ENCODE measurements at regions not wholly inside any gene's neighbourhood (a gene's known extent, or its start where the extent isn't known, plus 50 kb on each side); places are given as distances from the start of the nearest gene placed in this dataset.
"Not testable (repeated sequence)": the region's sequence is repeated elsewhere in the genome, so short reads cannot be mapped to it uniquely, and the experiment has no call there.

DNA sequence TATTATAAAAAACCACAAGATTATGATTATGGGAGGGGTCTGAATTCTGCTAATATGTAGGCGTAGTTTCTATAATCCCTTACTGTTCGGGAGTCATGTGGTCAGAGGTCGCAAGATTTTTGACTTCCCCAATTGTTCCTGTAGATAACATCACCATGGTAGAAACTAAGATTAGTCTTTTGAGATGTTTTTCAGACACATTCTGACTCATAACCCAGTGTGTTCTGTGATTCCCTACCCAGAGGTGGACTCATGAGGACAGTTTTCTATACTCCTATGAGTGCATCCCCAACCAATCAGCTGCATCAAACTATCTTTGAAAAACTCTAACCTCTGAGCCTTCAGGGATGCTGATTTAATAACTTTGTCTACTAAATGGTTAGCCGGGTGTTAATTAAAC lies 175.5 kb downstream of the RFPL4B start:
- no peak for DNase-seq

DNA sequence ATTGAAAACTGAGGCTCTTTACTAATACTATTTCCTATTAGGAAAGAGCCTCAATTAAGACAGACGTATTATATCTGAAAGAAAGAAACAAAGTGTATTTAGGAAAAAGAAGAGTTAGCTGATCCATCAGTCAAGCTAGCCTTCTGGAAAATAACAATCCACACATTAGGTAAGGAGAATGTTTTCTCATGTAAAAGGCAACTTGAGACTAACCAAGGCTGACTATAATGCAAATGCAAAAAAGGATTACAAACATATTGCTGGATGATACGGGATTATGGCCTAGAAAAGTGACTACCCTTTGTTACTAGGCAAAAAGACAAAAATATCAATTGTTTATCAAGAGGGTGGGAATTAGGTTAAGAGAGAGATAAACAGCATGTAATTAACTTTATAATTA lies 176.9 kb downstream of the RFPL4B start:
- no peak for DNase-seq

DNA sequence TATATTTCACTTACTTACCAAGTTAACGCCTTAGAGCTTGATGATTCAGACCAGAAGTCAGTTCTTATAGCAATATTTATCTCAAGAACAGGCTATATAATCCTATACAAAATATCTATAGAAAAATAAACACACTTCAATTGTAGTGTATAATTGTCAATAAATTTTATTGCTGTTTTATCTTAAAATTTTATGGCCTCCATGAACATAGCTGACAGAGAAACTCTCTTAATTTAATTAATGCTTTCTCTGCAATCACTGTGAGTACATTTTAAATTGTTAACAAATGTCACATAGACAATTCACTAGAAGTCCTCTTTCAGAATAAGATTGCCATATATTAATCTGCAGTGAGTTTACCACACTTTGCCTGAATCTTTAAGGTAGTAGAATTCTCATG lies 178.6 kb downstream of the RFPL4B start:
- no peak for DNase-seq

DNA sequence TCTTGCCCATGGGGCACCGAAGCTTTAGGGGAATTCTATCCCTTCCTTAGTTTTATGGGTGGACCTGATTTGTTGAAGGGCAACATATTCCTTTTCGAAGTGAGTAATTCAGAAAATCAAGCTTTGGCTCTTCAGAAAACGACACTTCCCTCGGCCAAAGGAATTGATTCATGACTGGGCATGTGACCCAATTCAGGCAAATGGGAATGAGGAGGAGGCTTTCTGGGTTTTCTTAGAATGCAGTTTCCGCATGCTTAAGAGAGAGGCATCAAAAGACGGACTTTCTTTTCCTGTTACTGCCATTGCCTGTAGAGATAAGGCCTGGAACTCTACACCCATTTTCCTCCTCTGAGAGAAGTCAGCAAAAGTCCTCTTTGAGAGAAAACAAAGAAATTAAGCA lies 179.5 kb downstream of the RFPL4B start:
- DNase-seq = no peak

DNA sequence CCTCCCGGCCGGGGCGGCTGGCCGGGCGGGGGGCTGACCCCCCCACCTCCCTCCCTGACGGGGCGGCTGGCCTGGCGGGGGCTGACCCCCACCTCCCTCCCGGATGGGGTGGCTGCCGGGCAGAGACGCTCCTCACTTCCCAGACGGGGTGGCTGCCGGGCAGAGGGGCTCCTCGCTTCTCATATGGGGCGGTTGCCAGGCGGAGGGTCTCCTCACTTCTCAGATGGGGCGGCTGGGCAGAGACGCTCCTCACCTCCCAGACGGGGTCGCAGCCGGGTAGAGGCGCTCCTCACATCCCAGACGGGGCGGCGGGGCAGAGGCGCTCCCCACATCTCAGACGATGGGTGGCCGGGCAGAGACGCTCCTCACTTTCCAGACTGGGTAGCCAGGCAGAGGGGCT lies 181.2 kb downstream of the RFPL4B start:
- not testable (repeated sequence) for DNase-seq

DNA sequence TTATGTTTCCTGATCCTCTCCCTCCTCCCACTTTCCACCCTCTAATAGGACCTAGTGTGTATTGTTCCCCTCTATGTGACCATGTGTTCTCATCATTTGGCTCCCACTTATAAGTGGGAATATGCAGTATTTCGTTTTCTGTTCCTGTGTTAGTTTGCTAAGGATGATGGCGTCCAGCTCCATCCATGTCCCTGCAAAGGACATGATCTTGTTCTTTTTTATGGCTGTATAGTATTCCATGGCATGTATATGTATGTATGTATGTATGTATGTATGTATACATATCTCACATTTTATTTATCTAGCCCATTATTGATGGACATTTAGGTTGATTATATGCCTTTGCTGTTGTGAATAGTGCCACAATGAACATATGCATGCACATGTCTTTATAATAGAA lies 188.7 kb downstream of the RFPL4B start:
- DNase-seq = no peak

DNA sequence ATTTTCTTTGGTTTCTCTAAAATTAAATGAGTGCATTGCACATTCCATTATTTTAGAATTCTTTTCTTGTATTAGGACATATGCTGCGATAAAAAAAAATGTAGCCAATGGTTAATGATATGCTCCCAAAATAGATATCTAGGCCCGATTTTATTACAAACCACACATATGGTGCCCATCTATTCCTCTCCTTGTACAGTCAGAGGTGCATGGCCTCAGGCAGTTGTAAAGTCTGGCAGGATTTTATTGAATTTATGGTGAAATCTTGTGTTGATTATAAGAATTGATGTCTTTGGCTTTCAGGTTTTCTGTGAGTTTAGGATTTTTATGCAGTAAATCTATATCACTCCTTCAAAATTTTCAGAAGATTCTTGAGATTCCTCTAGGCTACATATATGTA lies 192.2 kb downstream of the RFPL4B start:
- DNase-seq = peak; percentile 18

DNA sequence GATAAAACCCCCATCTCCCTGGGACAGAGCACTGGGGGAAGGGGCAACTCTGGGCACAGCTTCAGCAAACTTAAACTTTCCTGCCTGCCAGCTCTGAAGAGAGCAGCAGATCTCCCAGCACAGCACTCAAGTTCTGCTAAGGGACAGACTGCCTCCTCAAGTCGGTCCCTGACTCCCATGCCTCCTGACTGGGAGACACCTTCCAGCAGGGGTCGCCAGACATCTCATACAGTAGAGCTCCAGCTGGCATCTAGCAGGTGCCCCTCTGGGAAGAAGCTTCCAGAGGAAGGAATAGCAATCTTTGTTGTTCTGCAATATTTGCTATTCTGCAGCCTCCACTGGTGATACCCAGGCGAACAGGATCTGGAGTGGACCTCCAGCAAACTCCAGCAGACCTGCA lies 194.7 kb downstream of the RFPL4B start:
- not testable (repeated sequence) for DNase-seq

DNA sequence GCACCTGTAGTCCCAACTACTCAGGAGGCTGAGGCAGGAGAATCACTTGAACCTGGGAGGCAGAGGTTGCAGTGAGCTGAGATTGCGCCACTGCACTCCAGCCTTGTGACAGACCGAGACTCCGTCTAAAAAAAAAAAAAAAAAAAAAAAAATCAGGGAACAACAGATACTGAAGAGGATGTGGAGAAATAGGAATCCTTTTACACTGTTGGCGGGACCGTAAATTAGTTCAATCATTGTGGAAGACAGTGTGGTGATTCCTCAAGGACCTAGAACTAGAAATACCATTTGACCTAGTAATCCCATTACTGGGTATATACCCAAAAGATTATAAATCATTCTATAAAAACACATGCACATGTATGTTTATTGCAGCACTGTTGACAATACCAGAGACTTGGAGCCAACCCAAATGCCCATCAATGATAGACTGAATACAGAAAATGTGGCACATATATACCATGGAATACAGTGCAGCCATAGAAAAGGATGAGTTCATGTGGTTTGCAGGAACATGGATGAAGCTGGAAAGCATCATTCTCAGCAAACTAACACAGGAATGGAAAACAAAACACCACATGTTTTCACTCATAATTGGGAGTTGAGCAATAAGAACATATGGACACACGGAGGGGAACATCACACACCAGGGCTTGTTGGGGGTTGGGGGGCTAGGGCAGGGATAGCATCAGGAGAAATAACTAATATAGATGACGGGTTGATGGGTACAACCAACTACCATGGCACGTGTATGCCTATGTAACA lies 200.4 kb downstream of the RFPL4B start:
- not testable (repeated sequence) for DNase-seq

DNA sequence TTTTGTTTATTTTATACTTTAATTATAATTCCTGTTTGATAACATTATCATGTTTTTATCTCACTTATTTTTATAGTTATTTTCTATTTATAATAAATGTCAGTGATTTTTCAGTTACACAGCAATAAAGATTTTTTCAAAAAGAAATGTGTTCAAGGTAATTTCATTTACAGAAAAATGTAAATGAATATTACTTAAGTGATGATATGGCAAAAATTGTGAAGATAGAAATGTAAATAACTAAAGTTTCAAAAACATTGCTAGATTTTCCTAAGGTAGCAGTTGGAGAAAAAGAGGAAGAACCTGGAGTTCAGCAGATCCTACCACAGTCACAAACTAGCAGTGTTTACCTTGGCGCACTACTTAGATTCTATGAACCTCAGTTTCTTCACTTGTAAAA lies 202.6 kb downstream of the RFPL4B start:
- no peak for DNase-seq

DNA sequence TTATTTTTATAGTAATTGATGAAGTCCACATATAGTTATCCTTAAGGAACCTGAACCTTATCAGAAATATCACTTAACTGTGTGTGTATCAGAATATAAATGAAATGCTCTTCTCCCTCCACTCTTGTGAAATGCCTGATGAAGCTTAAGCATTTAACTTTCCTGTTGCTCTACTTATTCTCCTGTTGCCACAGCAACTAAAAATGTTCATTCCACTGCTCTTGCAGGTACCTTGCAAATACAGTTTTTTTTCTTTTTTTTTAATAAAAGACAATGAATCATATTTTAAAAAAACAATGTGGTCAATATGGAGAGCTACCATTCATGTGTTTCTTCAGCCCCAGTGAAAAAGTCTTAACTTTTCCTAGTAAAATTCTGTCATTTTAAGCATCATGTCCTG lies 210.3 kb downstream of the RFPL4B start:
- DNase-seq = no peak

DNA sequence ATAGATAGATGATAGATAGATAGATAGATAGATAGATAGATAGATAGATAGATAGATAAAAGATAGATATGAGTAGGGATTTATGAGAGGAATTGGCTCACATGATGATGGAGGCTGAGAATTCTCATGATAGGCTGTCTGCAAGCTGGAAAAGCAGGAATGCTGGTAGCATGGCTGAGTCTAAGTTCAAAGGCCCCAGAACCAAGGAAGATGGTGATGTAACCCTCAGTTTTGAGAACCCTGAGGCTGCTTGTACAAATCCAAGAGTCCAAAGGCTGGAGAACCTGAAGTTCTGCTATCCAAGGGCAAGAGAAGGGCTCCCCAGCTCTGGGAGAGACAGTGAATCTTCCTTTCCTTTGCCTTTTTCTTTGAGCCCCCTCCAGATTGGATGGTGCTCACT lies 210.8 kb downstream of the RFPL4B start:
- DNase-seq = no peak

DNA sequence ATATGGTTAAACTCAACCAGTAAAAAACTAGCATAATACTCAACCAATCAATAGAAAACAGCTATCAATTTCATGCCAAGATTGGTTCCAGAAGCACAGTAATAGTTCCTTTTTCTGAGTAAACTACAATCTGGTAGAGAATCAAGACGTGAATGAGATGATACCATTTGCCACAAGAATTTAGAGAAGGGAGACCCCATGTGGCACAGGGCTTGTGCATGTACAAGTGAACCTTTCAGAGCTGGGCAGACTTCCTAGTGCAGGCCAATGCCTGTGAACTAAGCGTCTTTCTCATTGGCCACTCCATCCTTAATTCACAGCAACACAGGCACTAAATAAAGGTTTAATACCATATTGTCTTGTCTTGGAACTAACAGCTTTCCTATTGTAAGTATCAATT lies 213.5 kb downstream of the RFPL4B start:
- DNase-seq = no peak

DNA sequence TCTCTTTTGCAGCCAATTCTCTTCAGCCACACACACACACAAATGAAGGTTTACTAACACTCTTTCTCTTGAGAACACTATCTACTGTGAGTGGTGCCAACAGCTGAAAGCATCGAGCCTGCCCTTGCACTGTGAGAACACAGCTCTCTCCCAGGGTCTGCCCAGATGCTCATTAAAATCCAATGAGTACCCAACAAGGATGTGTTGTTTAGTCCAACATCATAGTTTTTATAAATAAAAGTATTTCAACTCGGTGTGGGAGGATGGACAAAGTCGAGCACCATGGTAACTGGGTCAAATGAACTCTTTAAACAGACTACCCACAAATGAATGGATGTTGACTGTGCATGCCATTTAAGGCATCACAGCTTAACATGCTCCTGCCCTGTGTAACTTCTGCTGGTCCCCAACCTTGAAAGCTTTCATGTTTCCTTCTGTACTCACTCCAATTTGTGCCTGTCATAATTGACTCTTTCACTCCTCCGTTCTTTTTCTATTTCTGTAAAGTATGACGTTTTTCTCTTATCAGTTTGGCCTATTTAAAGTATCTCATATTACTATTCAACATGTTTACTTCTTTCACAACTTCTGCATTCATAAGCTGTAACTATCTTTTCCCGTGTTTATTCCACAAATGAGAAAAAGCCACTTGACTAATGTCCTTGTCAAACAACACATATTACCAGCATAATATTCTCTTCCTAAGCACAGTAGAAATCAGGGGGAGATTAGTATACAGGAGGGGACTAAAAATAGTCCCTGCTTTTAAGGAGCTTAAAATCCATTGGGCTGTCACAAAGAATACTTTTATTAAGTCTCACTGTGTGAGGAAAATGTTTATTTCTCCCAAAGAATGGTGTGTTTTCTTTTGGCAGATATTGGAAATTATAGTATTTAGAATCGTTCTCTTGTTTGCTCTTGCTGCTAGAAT lies 215.4 kb downstream of the RFPL4B start:
- DNase-seq = no peak

DNA sequence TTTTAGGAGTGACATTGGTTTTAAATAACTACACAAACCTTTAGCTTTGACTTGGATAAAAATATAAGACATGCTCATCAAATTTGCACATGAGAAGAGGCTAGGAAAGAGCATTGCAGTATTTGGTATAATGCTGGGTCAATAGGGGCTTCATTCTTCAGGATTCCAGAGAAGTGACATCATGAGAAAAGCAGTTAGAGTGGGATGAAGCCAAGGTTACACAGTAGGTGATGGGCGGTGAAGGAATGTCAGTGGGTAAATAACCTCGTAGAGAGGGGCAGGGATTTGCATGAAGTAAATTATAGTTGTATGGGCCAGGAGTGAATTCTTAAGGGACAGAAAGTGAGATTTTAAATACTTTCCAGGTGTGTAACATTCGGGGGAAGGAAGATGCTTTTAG lies 216.2 kb downstream of the RFPL4B start:
- DNase-seq = no peak

DNA sequence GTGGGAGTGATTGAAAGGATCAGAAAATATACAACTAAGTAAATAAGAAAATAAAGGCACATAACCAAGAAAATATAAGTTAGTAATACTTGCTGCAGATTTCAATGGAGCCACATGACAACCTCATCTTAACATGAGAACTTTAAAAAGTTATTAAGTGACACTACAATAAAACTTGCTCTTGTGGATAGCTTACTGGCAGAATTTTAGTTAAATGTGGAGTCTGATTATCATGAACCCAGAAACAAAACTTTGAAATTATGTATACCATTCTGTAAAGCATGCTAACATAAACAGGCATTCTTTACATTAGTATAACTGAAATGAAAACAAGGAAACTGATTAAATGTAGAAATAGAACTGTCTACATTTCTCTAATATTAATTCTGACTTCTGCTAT lies 220.9 kb downstream of the RFPL4B start:
- no peak for DNase-seq

DNA sequence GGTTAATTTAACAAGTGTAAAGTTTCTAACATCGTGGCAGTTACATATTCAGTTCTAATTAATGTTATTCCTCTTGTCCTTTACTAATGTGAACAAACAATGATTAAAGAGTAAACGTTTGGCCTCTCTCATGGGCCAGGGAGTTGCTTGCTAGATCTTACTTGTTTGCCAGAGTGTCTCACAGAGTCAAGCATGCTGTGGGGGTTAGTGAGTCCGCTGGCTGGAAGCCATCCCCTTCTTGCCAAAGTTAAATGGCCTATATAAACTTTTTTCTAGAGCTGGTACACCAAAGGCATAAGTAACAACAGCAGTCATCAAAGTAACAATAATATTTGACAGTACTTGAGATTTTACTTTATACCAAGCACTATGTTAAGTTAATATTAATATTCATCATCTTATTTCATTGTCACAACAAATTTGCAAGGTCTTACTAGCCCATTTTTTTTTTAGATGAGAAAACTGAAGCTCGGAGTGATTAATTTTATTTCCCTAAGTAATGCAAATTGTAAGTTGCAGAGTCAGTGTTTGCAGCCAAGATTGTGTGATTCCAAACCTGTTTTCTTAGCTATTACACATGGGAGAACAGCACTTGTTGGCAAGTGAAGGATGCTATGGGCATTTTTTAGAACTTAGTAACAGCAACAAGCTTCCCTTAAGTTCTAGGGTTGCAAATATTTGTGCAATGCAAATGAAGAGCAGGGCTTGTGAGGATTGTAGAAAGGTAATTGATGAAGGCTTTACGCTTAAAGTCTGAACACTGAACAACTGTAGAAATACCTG lies 224.5 kb downstream of the RFPL4B start:
- DNase-seq = no peak

DNA sequence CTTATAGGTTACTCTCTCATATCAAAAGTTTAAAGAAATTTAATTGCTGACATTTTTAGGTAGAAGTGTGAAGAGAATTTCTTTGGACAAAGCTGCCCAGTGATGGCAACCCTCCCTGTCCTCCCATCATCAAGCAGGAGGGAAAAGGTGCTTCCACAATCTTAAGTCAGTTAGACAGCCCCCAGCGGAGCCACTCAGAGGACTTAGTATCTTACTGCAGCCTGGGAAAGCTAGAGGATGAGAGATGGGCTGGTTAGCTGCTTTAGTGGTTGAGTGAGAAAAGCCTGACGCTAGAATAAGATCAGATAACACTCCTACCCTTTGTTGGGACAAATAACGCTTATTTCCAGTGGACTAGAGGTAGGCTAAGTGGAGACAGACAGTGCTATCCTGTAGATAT lies 227.1 kb downstream of the RFPL4B start:
- DNase-seq = no peak

DNA sequence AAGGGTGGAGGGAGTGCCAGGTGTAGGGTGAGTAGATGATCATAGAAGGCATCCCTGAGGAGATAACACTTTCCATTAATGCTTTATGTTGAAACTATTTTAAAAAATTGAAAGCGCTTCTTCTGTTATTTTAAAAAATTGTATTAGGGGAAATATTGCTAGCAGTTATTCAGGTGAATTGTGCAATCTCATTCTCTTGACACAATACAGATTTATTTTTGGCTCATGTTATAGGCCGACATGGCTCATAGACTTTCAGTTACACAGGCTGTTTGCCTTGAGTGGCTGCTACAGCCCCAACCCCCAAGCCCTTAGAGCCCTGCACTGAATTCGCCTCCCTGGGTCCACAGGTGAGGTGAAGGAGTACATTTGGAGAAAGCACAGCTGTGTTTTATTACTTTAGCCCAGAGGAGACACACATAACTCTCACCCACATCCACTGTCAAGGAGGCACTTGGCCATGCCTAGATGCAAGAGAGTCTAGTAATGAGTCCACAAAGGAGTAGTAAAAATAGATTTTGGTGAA lies 228.2 kb downstream of the RFPL4B start:
- DNase-seq = no peak

DNA sequence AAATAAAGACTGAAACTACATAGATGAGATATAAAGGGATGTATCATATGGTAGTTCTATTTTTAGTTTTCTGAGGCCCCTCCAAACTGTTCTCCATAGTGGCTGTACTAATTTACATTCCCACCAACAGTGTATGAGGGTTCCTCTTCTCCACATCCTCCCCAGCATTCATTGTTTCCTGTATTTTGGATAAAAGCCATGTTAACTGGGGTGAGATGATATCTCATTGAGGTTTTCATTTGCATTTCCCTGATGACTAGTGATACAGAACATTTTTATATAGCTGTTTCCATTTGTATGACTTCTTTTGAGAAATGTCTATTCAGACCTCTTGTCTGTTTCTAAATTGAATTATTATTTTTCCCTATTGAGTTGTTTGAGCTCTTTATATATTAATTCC lies 229.3 kb downstream of the RFPL4B start:
- no peak for DNase-seq

DNA sequence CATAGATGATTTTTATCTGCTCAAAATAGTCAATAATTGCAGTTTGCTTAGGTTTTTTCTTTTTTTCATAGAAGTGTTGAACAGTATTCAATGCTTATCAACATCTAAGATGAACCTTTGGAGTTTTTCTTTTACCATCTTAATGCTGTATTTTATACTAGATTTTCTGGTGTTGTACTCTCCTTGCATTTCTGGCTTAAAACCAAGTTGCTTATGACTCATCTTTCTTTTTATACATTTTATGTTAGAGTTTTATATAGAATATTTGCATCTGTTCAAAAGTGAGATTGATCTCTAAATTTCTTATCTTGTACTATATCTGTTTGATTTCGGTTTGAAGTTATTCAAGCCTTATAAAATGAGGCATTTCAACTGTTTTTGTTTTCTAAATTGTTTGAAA lies 232.5 kb downstream of the RFPL4B start:
- no peak for DNase-seq

DNA sequence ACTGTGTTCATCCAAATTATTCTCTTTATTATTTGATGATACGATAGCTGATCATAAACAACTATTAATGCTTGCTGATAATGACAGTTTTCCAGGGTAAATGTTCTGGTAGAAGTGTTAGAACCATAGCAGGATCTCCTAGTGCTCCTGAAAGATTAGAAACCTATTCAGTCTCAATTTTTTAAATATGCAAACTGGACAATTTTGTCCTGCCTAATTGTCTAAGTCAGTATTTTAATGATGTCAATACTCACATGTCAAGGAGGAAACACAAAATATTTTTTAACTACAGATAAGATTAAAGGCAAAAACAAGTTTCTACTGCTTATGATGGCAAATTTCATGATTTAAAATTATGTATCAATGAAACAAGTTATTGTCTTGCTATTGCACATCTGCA lies 233.9 kb downstream of the RFPL4B start:
- DNase-seq = no peak

DNA sequence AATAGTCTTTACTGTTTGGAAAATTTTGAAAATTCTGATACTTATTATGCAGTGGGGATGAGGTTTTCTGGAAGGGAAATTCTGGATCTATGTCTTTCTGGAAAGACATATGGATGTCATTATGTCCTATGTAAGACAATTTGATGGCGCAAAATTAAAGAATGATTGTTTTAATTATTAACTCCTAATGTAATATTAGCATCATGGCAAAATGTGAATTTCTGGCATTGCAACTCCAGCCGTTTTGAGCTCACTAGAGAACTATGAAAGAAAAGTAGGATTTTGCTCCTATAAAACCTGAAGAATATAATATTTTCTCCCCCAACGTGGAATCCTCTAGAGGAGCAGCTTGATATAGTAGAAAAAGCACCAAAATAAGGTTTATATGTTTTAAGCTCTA lies 243.2 kb downstream of the RFPL4B start:
- no peak for DNase-seq

Measured in NCI-H2171 (cell line).